OCI-LY7 (cell line): ENCODE measurements at regions not wholly inside any gene's neighbourhood (a gene's known extent, or its start where the extent isn't known, plus 50 kb on each side); places are given as distances from the start of the nearest gene placed in this dataset.

Experiments
- BruUV-seq: library from RNA; stranded (reverse); fragments of 400-500 nt; replicated peaks from 2 replicates; lab custom pipeline; 2021; lab: Mats Ljungman, UMichigan
- CTCF ChIA-PET: fragments of 300-600 bp; sonication (Branson Sonifier 250); formaldehyde crosslinking; loops from one replicate; lab custom pipeline; 2022; ENCODE audit warnings: antibody characterized with exemption; ENCODE audit not compliant: unreplicated experiment; lab: Charles Lee
- POLR2A ChIA-PET: fragments of 300-600 bp; sonication (Branson Sonifier 250); formaldehyde crosslinking; loops from one replicate; lab custom pipeline; 2022; ENCODE audit warnings: antibody characterized with exemption; lab: Charles Lee
- DNase-seq: peaks from one replicate; pipeline ENCODE4 v3.0.0-alpha.2; 2015; ENCODE audit warnings: low spot score
- H2AFZ ChIP-seq: fragments of 200-600 bp; sonication (generic), shearing (Covaris generic); 2 replicates; pipeline ENCODE4 v1.6.1; 2014; ENCODE audit warnings: mild to moderate bottlenecking, antibody characterized with exemption, low read length, moderate library complexity
- H3K27ac ChIP-seq: fragments of 200-600 bp; sonication (generic); 2 replicates; pipeline ENCODE4 v1.5.1; 2014; ENCODE audit warnings: mixed run types, low read depth, mild to moderate bottlenecking, moderate library complexity, low read length, inconsistent platforms; ENCODE audit not compliant: poor library complexity, severe bottlenecking
- H3K36me3 ChIP-seq: fragments of 200-600 bp; sonication (generic); 2 replicates; pipeline ENCODE4 v1.6.1; 2014; ENCODE audit warnings: mild to moderate bottlenecking, antibody characterized with exemption, low read length, moderate library complexity, mixed read lengths; ENCODE audit not compliant: insufficient read depth
- H3K4me1 ChIP-seq: fragments of 200-600 bp; sonication (generic); 2 replicates; pipeline ENCODE4 v1.5.1; 2014; ENCODE audit warnings: mild to moderate bottlenecking, low read length; ENCODE audit not compliant: insufficient read depth, poor library complexity, severe bottlenecking
- H3K4me2 ChIP-seq: fragments of 200-600 bp; sonication (generic); 2 replicates; pipeline ENCODE4 v1.6.1; 2014; ENCODE audit warnings: mild to moderate bottlenecking, low read length
- H3K4me3 ChIP-seq: fragments of 200-600 bp; sonication (generic); 2 replicates; pipeline ENCODE4 v1.5.1; 2014; ENCODE audit warnings: mild to moderate bottlenecking, low read depth, low read length; ENCODE audit not compliant: poor library complexity, severe bottlenecking
- H3K79me2 ChIP-seq: fragments of 200-600 bp; sonication (generic); 2 replicates; pipeline ENCODE4 v1.6.1; 2016; ENCODE audit warnings: low read depth, mild to moderate bottlenecking, low read length, moderate library complexity, mixed read lengths; ENCODE audit not compliant: insufficient read depth
- H3K9me2 ChIP-seq: fragments of 200-600 bp; sonication (generic); 2 replicates; pipeline ENCODE4 v1.6.1; 2016; ENCODE audit warnings: mild to moderate bottlenecking, low read length, mixed read lengths; ENCODE audit not compliant: insufficient read depth
- H3K9me3 ChIP-seq: fragments of 200-600 bp; sonication (generic); 2 replicates; pipeline ENCODE4 v1.6.1; 2014; ENCODE audit warnings: mild to moderate bottlenecking, mixed run types, low read length, mixed read lengths
- H4K20me1 ChIP-seq: fragments of 200-600 bp; sonication (generic); 2 replicates; pipeline ENCODE4 v1.6.1; 2014; ENCODE audit warnings: mild to moderate bottlenecking, antibody characterized with exemption, low read length, moderate library complexity, mixed read lengths; ENCODE audit not compliant: insufficient read depth
- EZH2phosphoT487 ChIP-seq: fragments of 200-600 bp; sonication (generic); IDR thresholded peaks from 2 replicates; pipeline ENCODE4 v1.6.1; 2018; ENCODE audit warnings: low read depth, borderline replicate concordance, mild to moderate bottlenecking, mixed run types, antibody characterized with exemption, low read length, moderate library complexity, mixed read lengths
- intact Hi-C: fragments of 100-400 bp; cut with micrococcal nuclease; formaldehyde crosslinking; loops from one replicate; pipeline ENCODE4 v1.10.0; 2022; ENCODE audit not compliant: unreplicated experiment
- TF ChIP-seq, protein P1 (sequence below): fragments of 200-600 bp; sonication (generic); conservative IDR thresholded peaks from 2 replicates; pipeline ENCODE4 v1.5.1; 2014; ENCODE audit warnings: mild to moderate bottlenecking, antibody characterized with exemption, low read length, moderate library complexity, mixed read lengths

DNA sequence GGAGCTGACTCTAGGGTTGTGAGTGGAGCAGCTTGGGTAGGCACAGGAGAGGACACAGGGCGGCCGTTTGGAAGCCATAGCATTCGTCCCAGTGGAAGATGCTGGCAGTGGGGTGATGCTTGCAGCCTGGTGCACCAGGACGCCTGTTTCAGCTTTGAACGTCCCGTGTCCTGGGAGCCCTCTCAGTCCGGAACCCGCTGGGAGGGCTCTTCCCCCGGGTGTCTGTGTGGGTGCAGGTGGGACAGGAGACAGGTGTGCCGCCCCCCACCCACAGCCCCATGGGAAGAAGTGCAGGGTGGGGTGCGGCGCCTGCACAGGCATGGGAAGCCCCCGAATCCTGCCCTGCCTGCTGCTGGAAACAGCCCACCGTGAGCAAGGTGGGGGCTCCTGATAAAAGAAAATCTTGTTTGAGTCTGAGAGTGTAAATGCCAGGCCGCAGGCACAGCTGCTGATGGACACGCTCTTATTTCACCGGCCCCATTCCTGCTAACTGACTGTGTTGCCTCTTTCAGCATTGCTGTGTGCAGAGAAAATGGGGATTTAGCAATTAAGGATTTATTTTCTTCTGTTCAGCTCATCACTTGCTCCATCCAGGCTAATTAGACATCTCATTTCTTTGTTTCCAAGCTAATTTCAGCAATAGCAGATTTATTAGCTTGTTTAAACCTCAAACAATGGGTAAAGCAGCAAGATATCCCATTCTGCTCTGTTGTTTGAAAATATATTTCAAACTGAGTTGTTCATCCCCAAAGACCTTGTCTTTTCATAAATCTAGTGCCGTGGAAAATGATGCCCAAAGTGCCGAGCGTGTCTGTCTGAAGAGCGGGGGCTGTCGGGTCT, 54.9 kb upstream of the DPYSL4 start:
- H3K36me3 ChIP-seq = no peaks in the 10 kb centered on the region
- no peak overlapping the region for H2AFZ ChIP-seq
- no peak overlapping the region for H3K4me3 ChIP-seq
- H3K27ac ChIP-seq = no peak overlapping the region
- no peaks in the 10 kb centered on the region for H3K4me1 ChIP-seq
- POLR2A ChIA-PET = no interaction called here
- H3K9me2 ChIP-seq = no peaks in the 10 kb centered on the region
- CTCF ChIA-PET = no interaction called here
- TF ChIP-seq, protein P1, sequence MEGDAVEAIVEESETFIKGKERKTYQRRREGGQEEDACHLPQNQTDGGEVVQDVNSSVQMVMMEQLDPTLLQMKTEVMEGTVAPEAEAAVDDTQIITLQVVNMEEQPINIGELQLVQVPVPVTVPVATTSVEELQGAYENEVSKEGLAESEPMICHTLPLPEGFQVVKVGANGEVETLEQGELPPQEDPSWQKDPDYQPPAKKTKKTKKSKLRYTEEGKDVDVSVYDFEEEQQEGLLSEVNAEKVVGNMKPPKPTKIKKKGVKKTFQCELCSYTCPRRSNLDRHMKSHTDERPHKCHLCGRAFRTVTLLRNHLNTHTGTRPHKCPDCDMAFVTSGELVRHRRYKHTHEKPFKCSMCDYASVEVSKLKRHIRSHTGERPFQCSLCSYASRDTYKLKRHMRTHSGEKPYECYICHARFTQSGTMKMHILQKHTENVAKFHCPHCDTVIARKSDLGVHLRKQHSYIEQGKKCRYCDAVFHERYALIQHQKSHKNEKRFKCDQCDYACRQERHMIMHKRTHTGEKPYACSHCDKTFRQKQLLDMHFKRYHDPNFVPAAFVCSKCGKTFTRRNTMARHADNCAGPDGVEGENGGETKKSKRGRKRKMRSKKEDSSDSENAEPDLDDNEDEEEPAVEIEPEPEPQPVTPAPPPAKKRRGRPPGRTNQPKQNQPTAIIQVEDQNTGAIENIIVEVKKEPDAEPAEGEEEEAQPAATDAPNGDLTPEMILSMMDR = no peak
- TF ChIP-seq EZH2phosphoT487 = no peak
- no peak overlapping the region for H3K4me2 ChIP-seq
- H4K20me1 ChIP-seq = no peaks in the 10 kb centered on the region
- BruUV-seq = no TSS peak
- intact Hi-C loops = no loop called here
- H3K79me2 ChIP-seq = no peaks in the 10 kb centered on the region
- H3K9me3 ChIP-seq = 0 out of 2 replicates have a peak, but pooled peaks cover 6% of the 10 kb centered on the region
- no peak for DNase-seq

DNA sequence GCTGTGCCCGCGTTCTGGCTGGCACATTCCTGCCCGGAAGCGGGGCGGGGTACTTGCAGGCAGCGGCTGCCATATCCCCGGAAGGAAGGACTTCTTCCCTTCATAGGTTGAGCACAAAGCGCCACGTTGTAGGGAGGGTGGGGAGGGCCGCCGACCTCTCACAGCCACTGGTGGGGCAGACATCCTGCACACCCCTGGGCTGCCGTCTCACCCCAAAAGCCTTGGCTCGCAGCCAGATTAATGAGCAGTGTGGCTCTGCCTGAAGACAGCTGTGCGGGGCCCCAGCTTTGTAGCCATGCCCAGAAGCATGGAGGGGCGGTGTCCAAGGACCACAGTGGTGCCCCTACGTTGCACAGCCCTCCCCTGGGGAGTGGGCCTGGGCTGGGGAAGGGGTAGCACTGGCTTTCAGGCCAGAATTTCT, 54.3 kb upstream of the DPYSL4 start:
- no peak overlapping the region for H3K4me2 ChIP-seq
- TF ChIP-seq, protein P1 = no peak
- TF ChIP-seq EZH2phosphoT487 = no peak

DNA sequence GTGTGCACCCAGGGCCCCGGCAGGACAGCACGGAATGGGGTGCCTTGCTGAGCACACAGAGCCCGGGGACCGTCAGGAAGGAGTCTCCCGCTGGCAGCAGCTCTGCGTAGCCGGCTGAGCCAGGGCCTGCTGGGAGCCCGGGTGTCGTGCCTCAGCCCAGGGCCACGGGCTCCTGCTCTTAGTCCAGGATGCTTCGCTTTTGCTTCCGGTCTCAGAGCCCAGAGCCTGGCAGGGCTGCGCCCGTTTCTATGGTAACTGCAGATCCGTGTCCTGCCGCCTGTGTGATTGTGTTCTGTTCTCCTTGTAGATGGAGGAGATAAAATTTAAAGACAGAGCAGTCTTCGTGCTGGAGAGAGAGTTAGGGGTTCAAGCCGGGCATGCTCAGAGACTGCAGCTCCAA, 53.7 kb upstream of the DPYSL4 start:
- ChIA-PET CTCF (no interaction called here), POLR2A (no interaction called here)
- Histone ChIP-seq H3K4me3 (no peak overlapping the region), H3K27ac (no peak overlapping the region), H3K9me2 (no peaks in the 10 kb centered on the region), H3K9me3 (0 out of 2 replicates have a peak, but pooled peaks cover 4% of the 10 kb centered on the region), H3K79me2 (no peaks in the 10 kb centered on the region), H2AFZ (no peak overlapping the region), H4K20me1 (no peaks in the 10 kb centered on the region), H3K4me2 (no peak overlapping the region), H3K4me1 (no peaks in the 10 kb centered on the region), H3K36me3 (no peaks in the 10 kb centered on the region)
- DNase-seq = no peak
- TF ChIP-seq EZH2phosphoT487 = no peak
- TF ChIP-seq, protein P1 = no peak
- no TSS peak for BruUV-seq
- intact Hi-C loops = no loop called here

More for the DNA sequence above, 54.3 kb upstream of the DPYSL4 start:
- Histone ChIP-seq H3K9me2 (no peaks in the 10 kb centered on the region), H2AFZ (no peak overlapping the region), H3K9me3 (0 out of 2 replicates have a peak, but pooled peaks cover 6% of the 10 kb centered on the region), H4K20me1 (no peaks in the 10 kb centered on the region), H3K4me1 (no peaks in the 10 kb centered on the region), H3K4me3 (no peak overlapping the region), H3K79me2 (no peaks in the 10 kb centered on the region), H3K27ac (no peak overlapping the region), H3K36me3 (no peaks in the 10 kb centered on the region)
- POLR2A ChIA-PET = no interaction called here
- no TSS peak for BruUV-seq
- DNase-seq = no peak
- intact Hi-C loops = no loop called here
- CTCF ChIA-PET = no interaction called here
